Brain microvascular endothelial cell (primary cell): ENCODE measurements at regions not wholly inside any gene's neighbourhood (a gene's known extent, or its start where the extent isn't known, plus 50 kb on each side); places are given as distances from the start of the nearest gene placed in this dataset.

ENCODE experiments used
- DNase-seq: peaks from one replicate; pipeline ENCODE4 v3.0.0-alpha.2; 2020
- H3K27ac ChIP-seq: fragments of 250-450 bp; sonication (Bioruptor Pico); 2 replicates; pipeline ENCODE4 v1.5.1; 2020; ENCODE audit warnings: mild to moderate bottlenecking, moderate library complexity
- H3K27me3 ChIP-seq: fragments of 250-450 bp; sonication (Bioruptor Pico); replicated peaks from 2 replicates; pipeline ENCODE4 v1.5.1; 2020; ENCODE audit warnings: mild to moderate bottlenecking
- H3K36me3 ChIP-seq: fragments of 250-450 bp; sonication (Bioruptor Pico); replicated peaks from 2 replicates; pipeline ENCODE4 v1.5.1; 2020; ENCODE audit warnings: mild to moderate bottlenecking
- H3K4me3 ChIP-seq: 2 replicates; pipeline ENCODE4 v1.5.1; 2011; ENCODE audit warnings: low read depth, mild to moderate bottlenecking, control low read depth, low read length, moderate library complexity
- in situ Hi-C: cut with HindIII; loops from 2 replicates; pipeline ENCODE4 v1.10.0; 2017; ENCODE audit warnings: low sequenced_read_pairs, low pct_ligation_motif_present
- TF ChIP-seq, protein P1 (sequence below): IDR thresholded peaks from 2 replicates; pipeline ENCODE4 v1.5.1; 2011; ENCODE audit warnings: low read depth, mild to moderate bottlenecking, moderate library complexity, low read length, control low read depth, inconsistent platforms; ENCODE audit errors: missing control alignments

GRCh38 chr9:8221462-8221861 is 421.9 kb upstream of the DMAC1 start:
- Histone ChIP-seq H3K27me3 (no peaks in the 10 kb centered on the region), H3K4me3 (no peak overlapping the region), H3K36me3 (no peaks in the 10 kb centered on the region), H3K27ac (no peak overlapping the region)
- in situ Hi-C loops: no loop called here
- TF ChIP-seq, protein P1, sequence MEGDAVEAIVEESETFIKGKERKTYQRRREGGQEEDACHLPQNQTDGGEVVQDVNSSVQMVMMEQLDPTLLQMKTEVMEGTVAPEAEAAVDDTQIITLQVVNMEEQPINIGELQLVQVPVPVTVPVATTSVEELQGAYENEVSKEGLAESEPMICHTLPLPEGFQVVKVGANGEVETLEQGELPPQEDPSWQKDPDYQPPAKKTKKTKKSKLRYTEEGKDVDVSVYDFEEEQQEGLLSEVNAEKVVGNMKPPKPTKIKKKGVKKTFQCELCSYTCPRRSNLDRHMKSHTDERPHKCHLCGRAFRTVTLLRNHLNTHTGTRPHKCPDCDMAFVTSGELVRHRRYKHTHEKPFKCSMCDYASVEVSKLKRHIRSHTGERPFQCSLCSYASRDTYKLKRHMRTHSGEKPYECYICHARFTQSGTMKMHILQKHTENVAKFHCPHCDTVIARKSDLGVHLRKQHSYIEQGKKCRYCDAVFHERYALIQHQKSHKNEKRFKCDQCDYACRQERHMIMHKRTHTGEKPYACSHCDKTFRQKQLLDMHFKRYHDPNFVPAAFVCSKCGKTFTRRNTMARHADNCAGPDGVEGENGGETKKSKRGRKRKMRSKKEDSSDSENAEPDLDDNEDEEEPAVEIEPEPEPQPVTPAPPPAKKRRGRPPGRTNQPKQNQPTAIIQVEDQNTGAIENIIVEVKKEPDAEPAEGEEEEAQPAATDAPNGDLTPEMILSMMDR: no peak
- no peak for DNase-seq

- Histone ChIP-seq H3K27me3 (no peaks in the 10 kb centered on the region), H3K27ac (no peak overlapping the region), H3K36me3 (no peaks in the 10 kb centered on the region), H3K4me3 (no peak overlapping the region)
- in situ Hi-C loops: no loop called here
- no peak for DNase-seq
- TF ChIP-seq, protein P1: no peak
Observed at GRCh38 chr9:8208465-8208864, 408.9 kb upstream of the DMAC1 start.

DNA sequence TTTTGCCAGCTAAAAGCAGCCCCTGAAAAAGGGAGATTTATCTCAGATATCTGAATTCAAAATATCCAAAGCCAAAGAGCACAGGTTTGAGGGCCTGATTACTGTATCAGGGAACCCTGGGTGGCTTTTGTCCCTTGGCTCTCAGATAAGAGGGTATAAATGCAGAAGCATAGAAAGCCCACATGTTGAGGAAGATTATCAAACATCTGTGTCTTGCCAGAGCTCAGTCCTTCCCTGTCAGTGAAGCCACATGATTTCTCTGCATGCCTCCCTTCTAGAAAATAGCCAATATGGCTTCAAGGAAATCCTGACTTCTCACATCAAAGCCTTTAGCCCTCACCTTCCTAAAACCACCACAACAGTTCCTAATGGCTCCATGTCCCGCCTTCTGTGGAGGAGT is 408.0 kb upstream of the DMAC1 start:
- Histone ChIP-seq H3K27me3 (no peaks in the 10 kb centered on the region), H3K36me3 (no peaks in the 10 kb centered on the region), H3K27ac (no peak overlapping the region), H3K4me3 (no peak overlapping the region)
- TF ChIP-seq, protein P1: no peak
- in situ Hi-C loops: no loop called here
- no peak for DNase-seq

- Histone ChIP-seq H3K27me3 (no peaks in the 10 kb centered on the region), H3K27ac (no peak overlapping the region), H3K36me3 (no peaks in the 10 kb centered on the region), H3K4me3 (no peak overlapping the region)
- no peak for DNase-seq
- in situ Hi-C loops: no loop called here
- TF ChIP-seq, protein P1: no peak
Observed at GRCh38 chr9:8206720-8207119, 407.1 kb upstream of the DMAC1 start.

GRCh38 chr9:8205576-8205975 is 406.0 kb upstream of the DMAC1 start:
- no peaks in the 10 kb centered on the region for H3K27me3 ChIP-seq
- in situ Hi-C loops: no loop called here
- no peak for DNase-seq
- no peak overlapping the region for H3K27ac ChIP-seq
- no peaks in the 10 kb centered on the region for H3K36me3 ChIP-seq
- no peak overlapping the region for H3K4me3 ChIP-seq
- TF ChIP-seq, protein P1: no peak

DNA sequence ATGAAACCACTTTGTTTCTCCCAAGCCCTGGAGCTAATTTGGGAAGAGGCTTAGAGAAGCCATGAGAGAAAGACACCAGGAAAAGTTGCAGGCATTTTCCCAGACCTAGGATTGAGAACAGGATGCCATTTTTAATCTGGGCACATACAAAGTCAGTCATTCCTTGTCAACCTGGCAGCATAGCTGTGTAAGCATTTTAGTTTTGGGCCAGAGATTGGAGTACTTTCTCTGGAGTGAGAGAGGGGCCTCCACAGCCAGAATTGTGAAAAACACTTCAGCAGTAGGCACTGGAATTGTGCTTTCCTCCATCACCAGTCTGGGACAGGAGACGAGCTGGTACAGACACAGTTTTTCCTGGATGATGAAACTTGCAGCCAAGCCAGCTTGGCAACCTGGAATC is 390.3 kb upstream of the DMAC1 start:
- in situ Hi-C loops: no loop called here

More for the DNA sequence above, 390.3 kb upstream of the DMAC1 start:
- TF ChIP-seq, protein P1: no peak
- Histone ChIP-seq H3K4me3 (no peak overlapping the region), H3K27ac (no peak overlapping the region), H3K36me3 (no peaks in the 10 kb centered on the region), H3K27me3 (no peaks in the 10 kb centered on the region)
- DNase-seq: no peak
